HG02623 (cell line): ENCODE measurements at regions not wholly inside any gene's neighbourhood (a gene's known extent, or its start where the extent isn't known, plus 50 kb on each side); places are given as distances from the start of the nearest gene placed in this dataset.
"Not testable (repeated sequence)": the region's sequence is repeated elsewhere in the genome, so short reads cannot be mapped to it uniquely, and the experiment has no call there.

ENCODE experiments used
- ATAC-seq: cut with Tn5 transposase; IDR thresholded peaks from one replicate; pipeline ENCODE4 v1.9.1; 2021; ENCODE audit warnings: moderate library complexity; ENCODE audit not compliant: unreplicated experiment

GRCh38 chr2:13660231-13660630 is 943.5 kb downstream of the TRIB2 start:
- no peak for ATAC-seq

GRCh38 chr2:13662055-13662454 is 945.3 kb downstream of the TRIB2 start:
- ATAC-seq: no peak

- ATAC-seq: peak; percentile 90
Observed at GRCh38 chr2:13666582-13667414, 950.1 kb downstream of the TRIB2 start.

- no peak for ATAC-seq
Observed at GRCh38 chr2:13667415-13667757, 950.6 kb downstream of the TRIB2 start.

- no peak for ATAC-seq
Observed at GRCh38 chr2:13669607-13670006, 952.9 kb downstream of the TRIB2 start.

GRCh38 chr2:13673821-13674220 is 957.1 kb downstream of the TRIB2 start:
- not testable (repeated sequence) for ATAC-seq

- ATAC-seq: no peak
Observed at GRCh38 chr2:13676269-13676668, 956.2 kb upstream of the LRATD1 start.

GRCh38 chr2:13681936-13682335 is 950.6 kb upstream of the LRATD1 start:
- no peak for ATAC-seq

- ATAC-seq: no peak
Observed at GRCh38 chr2:13682540-13683272, 949.8 kb upstream of the LRATD1 start.

- ATAC-seq: peak; percentile 65
Observed at GRCh38 chr2:13686262-13686661, 946.3 kb upstream of the LRATD1 start.

- ATAC-seq: no peak
Observed at GRCh38 chr2:13694673-13695072, 937.8 kb upstream of the LRATD1 start.

GRCh38 chr2:13696601-13697000 is 935.9 kb upstream of the LRATD1 start:
- no peak for ATAC-seq

- ATAC-seq: no peak
Observed at GRCh38 chr2:13698847-13699246, 933.7 kb upstream of the LRATD1 start.

- ATAC-seq: not testable (repeated sequence)
Observed at GRCh38 chr2:13699939-13700338, 932.6 kb upstream of the LRATD1 start.

- no peak for ATAC-seq
Observed at GRCh38 chr2:13711154-13711553, 921.4 kb upstream of the LRATD1 start.

GRCh38 chr2:13714466-13714865 is 918.1 kb upstream of the LRATD1 start:
- no peak for ATAC-seq

- no peak for ATAC-seq
Observed at GRCh38 chr2:13725945-13726344, 906.6 kb upstream of the LRATD1 start.

GRCh38 chr2:13745330-13745729 is 887.2 kb upstream of the LRATD1 start:
- no peak for ATAC-seq

- no peak for ATAC-seq
Observed at GRCh38 chr2:13751955-13752354, 880.6 kb upstream of the LRATD1 start.

GRCh38 chr2:13758412-13758811 is 874.1 kb upstream of the LRATD1 start:
- no peak for ATAC-seq

GRCh38 chr2:13768274-13768673 is 864.2 kb upstream of the LRATD1 start:
- ATAC-seq: no peak

GRCh38 chr2:13770279-13770678 is 862.2 kb upstream of the LRATD1 start:
- ATAC-seq: no peak
